ENCODE measurements at regions not wholly inside any gene's neighbourhood (a gene's known extent, or its start where the extent isn't known, plus 50 kb on each side); places are given as distances from the start of the nearest gene placed in this dataset.
A peak's percentile ranks its signal among the peaks of the same experiment; 100 is the strongest.
"Not testable (repeated sequence)": the region's sequence is repeated elsewhere in the genome, so short reads cannot be mapped to it uniquely, and the experiment has no call there.

DNA sequence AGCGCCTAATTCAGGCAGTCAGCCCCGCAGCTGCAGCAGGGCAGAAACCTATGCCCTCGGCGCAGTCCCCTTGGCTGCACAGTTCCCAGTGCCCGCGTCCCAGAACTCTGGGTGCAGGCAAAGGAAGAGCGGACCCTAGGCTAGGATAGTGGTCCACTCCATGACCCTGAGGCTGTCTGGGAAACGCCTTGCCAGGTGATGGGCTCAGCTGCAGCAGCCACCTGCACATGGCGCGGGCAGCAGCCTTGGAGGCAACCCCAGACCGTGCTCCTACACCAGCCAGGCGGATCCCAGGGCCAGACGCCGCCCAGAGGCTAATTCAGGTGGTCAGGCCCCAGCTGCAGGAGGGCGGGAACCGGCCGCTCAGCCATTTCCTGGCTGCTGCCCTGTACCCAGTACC is 83.0 kb downstream of the POTEC start:
- DNase-seq = not testable (repeated sequence)

DNA sequence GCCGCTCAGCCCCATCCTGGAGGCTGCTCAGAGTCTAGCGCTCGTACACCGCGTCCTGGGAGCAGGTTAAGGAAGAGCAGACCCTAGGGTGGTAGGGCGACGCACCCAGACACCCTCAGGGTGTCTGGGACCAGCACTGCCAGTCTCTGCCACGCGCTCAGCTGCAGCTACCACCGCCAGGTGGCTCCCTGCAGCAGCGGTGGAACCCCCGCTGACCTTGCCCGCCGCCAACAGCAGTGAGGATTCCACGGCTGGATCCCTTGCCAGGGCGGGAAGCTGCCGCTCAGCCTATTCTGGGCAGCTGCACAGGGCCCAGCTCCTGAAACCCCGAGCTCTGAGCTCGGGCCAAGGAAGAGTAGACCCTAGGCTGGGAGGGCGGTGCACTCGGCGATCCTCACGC is 83.6 kb downstream of the POTEC start:
- DNase-seq = not testable (repeated sequence)

DNA sequence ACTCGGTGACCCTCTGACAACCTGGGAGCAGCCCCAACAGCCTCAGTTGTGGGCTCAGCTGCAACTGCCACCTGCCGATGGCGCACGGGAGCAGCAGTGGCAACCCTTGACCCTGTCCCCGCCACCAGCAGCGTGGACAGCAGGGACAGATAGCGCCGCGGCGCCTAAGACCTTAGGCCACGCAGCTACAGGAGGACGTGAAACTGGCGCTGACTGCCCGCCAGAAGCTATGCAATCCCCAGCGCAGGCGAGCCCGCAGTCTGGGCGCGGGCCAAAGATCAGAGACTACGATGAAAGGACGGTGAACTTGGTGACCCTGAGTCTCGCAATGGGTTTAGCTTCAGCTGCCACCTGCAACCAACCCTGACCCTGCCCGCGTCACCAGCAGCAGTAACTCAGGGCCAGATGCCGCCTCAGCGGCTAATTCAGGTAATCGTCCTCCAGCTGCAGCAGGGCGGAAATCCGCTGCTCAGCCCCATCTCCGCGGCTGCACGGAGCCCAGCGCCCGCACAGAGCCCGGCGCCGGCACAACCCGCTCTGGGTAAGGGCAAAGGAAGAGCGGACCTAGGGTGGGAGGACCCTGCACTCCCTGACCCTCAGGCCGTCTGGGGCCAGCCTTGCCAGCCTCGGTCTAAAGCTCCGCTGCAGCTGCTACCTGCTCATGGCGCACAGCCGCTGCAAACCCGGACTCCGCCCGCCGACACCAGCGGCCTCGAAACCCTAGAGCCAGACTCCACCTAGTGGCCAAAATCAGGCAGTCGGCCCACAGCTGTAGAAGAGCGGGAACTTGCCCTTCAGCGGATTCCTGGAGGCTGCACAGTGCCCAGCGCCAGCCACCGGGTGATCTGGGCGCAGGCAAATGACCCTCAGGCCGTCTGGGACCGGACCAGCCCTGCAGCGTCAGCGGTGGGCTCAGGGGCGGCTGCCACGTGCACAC is 85.1 kb downstream of the POTEC start:
- not testable (repeated sequence) for DNase-seq

- DNase-seq = not testable (repeated sequence)
Observed at GRCh38 chr18:14450637-14451009, 92.8 kb downstream of the POTEC start.

- DNase-seq = peak; percentile 2
Observed at GRCh38 chr18:14449995-14450636, 93.3 kb downstream of the POTEC start.

GRCh38 chr18:14449062-14449461 is 94.3 kb downstream of the POTEC start:
- not testable (repeated sequence) for DNase-seq

- DNase-seq = not testable (repeated sequence)
Observed at GRCh38 chr18:14447715-14448114, 95.7 kb downstream of the POTEC start.

- not testable (repeated sequence) for DNase-seq
Observed at GRCh38 chr18:14435460-14435859, 107.9 kb downstream of the POTEC start.

DNA sequence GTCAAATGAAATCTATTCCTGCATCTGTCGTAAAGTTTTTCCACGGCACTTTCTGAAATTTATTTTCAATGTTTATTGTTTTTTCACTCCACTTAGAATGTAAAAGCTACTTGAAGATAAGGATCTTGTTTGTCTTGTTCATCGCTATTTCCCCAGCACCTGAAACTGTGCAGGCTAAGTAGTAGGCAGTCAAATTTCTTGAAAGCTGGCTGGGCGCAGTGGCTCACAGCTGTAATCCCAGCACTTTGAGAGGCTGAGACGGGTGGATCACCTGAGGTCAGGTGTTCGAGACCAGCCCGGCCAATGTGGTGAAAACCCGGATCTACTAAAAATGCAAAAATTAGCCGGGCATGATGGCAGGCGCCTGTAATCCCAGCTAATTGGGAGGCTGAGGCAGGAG is 111.0 kb downstream of the POTEC start:
- not testable (repeated sequence) for DNase-seq

DNA sequence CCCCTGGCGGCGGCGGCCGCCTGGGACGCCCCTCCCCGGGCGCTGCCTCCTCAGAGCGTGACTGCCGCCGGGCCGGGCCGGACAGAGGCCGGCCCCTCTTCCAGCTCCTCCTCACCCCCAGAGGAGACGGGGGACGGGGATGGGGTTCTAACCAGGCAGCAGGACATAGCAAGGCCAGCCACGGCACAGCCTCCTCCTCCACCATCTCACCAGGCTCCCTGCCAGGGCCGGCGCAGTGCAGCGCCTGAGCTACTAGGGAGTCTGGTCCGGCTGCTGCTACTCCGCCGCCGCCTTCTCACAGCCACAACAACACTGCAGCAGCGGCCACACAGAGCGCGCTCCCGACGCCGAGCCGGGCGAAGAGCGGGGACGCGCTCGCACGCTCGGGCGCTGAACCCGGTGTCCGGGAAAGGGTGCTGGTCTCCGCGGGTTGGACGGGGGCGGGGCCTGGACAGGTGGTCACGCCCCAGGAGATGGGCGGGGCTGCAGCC is 112.3 kb downstream of the POTEC start:
- DNase-seq = peak; percentile 7

DNA sequence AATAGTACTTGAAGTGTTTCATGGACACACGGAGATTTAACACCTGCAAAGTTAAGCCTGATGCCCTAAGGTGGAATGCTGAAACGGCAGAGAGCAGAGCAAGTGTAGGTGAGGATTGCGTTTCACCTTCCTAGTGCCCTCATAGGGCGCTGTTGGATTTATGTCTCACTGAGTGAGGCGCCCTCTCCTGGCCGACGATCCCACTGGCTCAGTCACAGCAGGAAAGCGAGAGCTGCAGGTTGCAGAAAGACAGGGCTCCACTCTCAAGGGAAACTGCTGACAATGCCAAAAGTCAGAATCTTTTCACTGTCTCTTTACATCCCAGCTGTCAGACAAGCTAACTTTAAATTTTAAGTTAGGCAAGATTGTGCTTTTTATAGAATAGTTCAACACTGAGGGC is 127.6 kb downstream of the POTEC start:
- not testable (repeated sequence) for DNase-seq

DNA sequence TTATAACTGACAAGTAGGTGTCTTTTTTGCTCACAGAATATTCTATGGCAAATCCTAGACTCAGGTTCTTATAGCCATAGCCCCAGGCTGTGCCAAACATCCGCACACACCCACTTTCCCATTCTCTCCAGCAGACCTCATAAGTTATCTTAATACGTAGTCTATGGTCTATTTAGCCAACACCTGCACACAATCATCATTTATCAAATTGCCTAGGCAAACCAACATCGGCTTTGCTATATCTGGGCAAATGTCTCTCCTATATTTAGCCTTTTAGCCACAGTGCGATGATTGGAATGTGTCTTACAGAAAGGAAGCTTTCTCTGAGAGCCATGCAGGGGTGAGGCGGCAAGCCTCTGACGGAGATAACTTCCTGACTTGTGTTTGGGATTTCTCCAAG is 128.0 kb downstream of the POTEC start:
- not testable (repeated sequence) for DNase-seq

DNA sequence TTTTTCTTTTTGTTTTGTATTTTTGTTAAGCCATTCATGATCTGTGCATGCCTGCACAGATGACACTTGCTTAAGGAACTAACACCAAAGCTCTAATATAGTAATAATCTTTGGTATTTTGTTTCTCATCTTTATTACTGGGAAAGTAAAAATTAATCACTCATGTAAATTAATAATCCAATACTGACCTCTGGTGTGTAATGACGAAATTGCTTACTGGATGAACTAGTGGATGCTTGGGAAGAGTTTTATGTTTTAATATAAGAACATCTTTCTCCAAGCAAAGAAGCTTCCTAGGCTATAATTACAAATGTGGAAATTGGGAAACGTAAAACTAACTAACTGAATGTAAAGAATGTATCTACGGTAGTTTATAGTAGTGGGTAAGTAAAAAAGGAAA is 147.9 kb downstream of the POTEC start:
- not testable (repeated sequence) for DNase-seq

DNA sequence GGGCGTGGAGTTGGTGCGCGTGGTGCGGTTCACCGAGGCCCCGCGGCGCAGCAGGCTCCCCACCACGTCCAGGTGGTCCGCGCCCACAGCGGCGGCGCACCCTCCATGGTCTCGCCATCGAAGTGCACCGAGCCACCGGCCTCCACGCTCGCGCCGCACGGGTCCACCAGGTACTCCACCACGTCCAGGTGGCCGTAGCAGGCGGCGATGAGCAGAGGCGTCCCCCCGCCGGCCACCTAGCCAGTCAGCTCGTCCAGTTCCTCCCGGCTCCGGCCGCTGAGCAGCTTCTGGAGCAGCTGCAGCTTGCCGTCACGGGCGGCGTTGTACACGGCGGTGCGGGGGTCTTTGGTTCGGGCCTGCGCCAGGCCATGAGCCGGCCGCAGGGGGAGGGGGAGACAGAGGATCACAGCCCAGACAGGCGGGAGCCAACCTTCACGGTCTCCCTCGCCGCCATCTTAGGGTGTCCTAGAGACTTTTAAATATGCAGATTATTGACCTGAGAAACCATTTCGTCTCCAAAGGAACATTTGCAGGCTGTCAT is 149.8 kb downstream of the POTEC start:
- DNase-seq = not testable (repeated sequence)

GRCh38 chr18:14392604-14393003 is 150.8 kb downstream of the POTEC start:
- DNase-seq = not testable (repeated sequence)

GRCh38 chr18:14384961-14385360 is 158.4 kb downstream of the POTEC start:
- not testable (repeated sequence) for DNase-seq

- not testable (repeated sequence) for DNase-seq
Observed at GRCh38 chr18:14382666-14383065, 160.7 kb downstream of the POTEC start.

DNA sequence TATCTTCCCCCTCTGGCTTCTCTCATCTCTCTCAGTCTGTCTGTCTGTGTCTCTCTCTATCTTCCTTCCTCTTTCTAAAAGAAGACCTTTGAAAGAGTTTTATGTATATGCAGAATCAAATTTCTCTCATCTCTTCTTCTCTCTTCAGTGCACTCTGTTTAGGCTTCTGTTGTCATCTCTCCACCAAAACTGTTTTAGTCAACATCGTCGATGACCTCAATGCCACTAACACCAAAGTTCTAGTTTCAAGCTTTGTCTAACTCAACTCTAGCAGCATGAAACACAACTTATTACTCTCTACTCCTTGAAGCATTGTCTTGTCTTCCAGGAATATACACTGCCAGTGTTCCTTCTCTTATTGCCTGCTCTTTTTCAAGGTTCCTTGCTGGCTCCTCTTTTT is 163.9 kb downstream of the POTEC start:
- DNase-seq = not testable (repeated sequence)

GRCh38 chr18:14378376-14378775 is 165.0 kb downstream of the POTEC start:
- DNase-seq = not testable (repeated sequence)

GRCh38 chr18:14361346-14361745 is 182.1 kb downstream of the POTEC start:
- not testable (repeated sequence) for DNase-seq

GRCh38 chr18:14357553-14358297 is 185.7 kb downstream of the POTEC start:
- DNase-seq = not testable (repeated sequence)

GRCh38 chr18:14342170-14342569 is 201.2 kb downstream of the POTEC start:
- not testable (repeated sequence) for DNase-seq

GRCh38 chr18:14336017-14336416 is 203.8 kb upstream of the ZNF519 start:
- DNase-seq = not testable (repeated sequence)
